ENCODE measurements at regions not wholly inside any gene's neighbourhood (a gene's known extent, or its start where the extent isn't known, plus 50 kb on each side); places are given as distances from the start of the nearest gene placed in this dataset.

DNA sequence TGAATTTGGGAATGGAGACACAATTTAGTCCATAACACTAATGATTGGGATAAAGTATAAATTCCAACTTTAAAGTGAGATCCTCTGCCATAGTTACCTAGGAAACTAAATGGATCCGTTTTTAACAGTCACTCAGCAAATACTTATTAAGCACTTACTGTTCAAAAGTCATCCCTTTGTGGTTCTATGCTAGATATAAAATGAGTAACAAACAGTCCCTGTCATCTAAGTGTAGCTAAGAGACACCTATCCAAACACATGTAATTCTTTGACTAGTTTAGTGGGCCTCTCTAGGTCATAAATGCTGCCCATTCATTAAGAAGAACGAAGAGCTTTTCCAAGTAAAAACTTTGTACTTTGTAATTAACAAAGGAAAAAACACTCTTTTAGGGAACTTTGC, 244.2 kb upstream of the CDIN1 start:
- no peak overlapping the region for H3K27ac ChIP-seq (ENCODE audit: insufficient read depth, low read length, poor library complexity, severe bottlenecking)
- H3K27me3 ChIP-seq (replicated peaks; ENCODE audit: control insufficient read depth, insufficient read depth, low read length, poor library complexity, severe bottlenecking): no peaks in the 10 kb centered on the region
- no peak for DNase-seq
- H3K36me3 ChIP-seq (ENCODE audit: control insufficient read depth, insufficient read depth, low read length): no peaks in the 10 kb centered on the region
- H3K9me3 ChIP-seq (ENCODE audit: control insufficient read depth, low read length): no peaks in the 10 kb centered on the region
- no peak overlapping the region for H3K4me3 ChIP-seq (ENCODE audit: insufficient read depth, low read depth, low read length, poor library complexity, severe bottlenecking)
- no peaks in the 10 kb centered on the region for H3K4me1 ChIP-seq (ENCODE audit: control insufficient read depth, insufficient read depth, low read length, poor library complexity, severe bottlenecking)

DNA sequence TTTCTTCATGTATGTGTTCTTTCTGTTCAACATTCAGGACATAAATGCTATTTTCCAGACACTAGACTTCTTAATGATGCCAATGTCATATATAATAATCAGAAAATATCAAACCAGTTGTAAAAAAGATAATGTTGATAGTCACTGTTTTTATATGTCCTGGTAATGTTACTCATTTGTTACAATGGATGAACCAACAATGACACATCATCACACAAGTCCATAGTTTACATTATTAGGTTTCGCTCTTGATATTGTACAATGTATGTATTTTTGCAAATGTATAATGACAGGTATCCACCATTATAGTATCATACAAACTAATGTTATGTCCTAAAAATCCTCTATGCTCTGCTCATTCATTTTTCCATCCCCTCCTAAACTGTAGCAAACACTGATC, 243.8 kb upstream of the CDIN1 start:
- Histone ChIP-seq H3K4me1 (ENCODE audit: control insufficient read depth, insufficient read depth, low read length, poor library complexity, severe bottlenecking) (no peaks in the 10 kb centered on the region), H3K9me3 (ENCODE audit: control insufficient read depth, low read length) (no peaks in the 10 kb centered on the region), H3K36me3 (ENCODE audit: control insufficient read depth, insufficient read depth, low read length) (no peaks in the 10 kb centered on the region), H3K4me3 (ENCODE audit: insufficient read depth, low read depth, low read length, poor library complexity, severe bottlenecking) (no peak overlapping the region), H3K27ac (ENCODE audit: insufficient read depth, low read length, poor library complexity, severe bottlenecking) (no peak overlapping the region), H3K27me3 (replicated peaks; ENCODE audit: control insufficient read depth, insufficient read depth, low read length, poor library complexity, severe bottlenecking) (no peaks in the 10 kb centered on the region)
- DNase-seq: no peak

- no peak overlapping the region for H3K27ac ChIP-seq (ENCODE audit: insufficient read depth, low read length, poor library complexity, severe bottlenecking)
- H3K4me1 ChIP-seq (ENCODE audit: control insufficient read depth, insufficient read depth, low read length, poor library complexity, severe bottlenecking): no peaks in the 10 kb centered on the region
- no peaks in the 10 kb centered on the region for H3K9me3 ChIP-seq (ENCODE audit: control insufficient read depth, low read length)
- no peak for DNase-seq
- H3K27me3 ChIP-seq (replicated peaks; ENCODE audit: control insufficient read depth, insufficient read depth, low read length, poor library complexity, severe bottlenecking): no peaks in the 10 kb centered on the region
- no peaks in the 10 kb centered on the region for H3K36me3 ChIP-seq (ENCODE audit: control insufficient read depth, insufficient read depth, low read length)
- no peak overlapping the region for H3K4me3 ChIP-seq (ENCODE audit: insufficient read depth, low read depth, low read length, poor library complexity, severe bottlenecking)
Observed at GRCh38 chr15:36344887-36345286, 234.5 kb upstream of the CDIN1 start.

DNA sequence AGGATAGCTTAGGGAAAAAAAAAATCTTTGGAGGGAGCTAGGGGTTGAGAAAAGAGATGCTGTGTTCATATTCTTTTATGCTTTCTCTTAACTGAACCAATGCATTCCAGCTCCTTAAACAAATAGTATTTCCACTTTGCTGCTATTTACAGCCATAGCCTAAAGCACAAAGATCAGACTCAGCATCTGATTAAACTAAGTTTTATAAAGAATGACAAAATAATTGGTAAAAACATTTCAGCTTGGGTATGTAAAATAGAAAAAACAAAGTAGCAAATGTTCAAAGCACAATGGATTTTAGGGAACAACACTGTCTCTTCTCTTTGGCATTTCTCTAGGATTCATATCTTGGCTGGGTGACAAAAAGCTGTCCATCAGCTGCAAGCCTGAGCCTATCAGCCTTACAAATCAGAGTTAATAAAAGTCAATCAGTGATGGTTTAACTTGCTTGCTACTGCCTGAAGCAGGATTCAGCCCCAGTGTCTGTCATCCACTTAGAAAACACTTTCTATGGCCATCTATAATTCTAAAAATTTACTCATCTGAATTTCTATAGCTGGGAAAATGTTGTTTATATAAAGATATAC, 232.1 kb upstream of the CDIN1 start:
- no peak for DNase-seq
- H3K36me3 ChIP-seq (ENCODE audit: control insufficient read depth, insufficient read depth, low read length): no peaks in the 10 kb centered on the region
- no peak overlapping the region for H3K27ac ChIP-seq (ENCODE audit: insufficient read depth, low read length, poor library complexity, severe bottlenecking)
- H3K4me3 ChIP-seq (ENCODE audit: insufficient read depth, low read depth, low read length, poor library complexity, severe bottlenecking): no peak overlapping the region
- H3K4me1 ChIP-seq (ENCODE audit: control insufficient read depth, insufficient read depth, low read length, poor library complexity, severe bottlenecking): no peaks in the 10 kb centered on the region
- no peaks in the 10 kb centered on the region for H3K27me3 ChIP-seq (replicated peaks; ENCODE audit: control insufficient read depth, insufficient read depth, low read length, poor library complexity, severe bottlenecking)
- H3K9me3 ChIP-seq (ENCODE audit: control insufficient read depth, low read length): no peaks in the 10 kb centered on the region

DNA sequence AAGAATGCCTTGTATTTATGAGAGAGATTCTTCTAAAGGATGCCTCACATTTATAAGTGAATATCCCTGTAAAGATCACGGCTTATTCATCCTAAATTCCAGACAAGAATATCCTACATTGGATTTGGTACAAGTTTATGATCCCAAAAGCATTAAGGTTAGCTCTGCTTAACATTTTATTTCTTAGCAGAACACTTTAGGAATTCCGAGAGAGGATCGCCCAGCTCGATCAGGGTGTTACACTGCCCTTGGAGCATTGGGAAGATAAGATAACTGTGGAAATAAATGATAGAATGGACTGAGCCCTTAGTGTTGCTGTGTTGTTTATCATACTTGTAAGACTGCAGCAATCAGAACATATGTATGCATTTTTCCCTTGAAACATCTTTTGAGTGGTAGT, 223.0 kb upstream of the CDIN1 start:
- Histone ChIP-seq H3K27me3 (replicated peaks; ENCODE audit: control insufficient read depth, insufficient read depth, low read length, poor library complexity, severe bottlenecking) (no peaks in the 10 kb centered on the region), H3K4me1 (ENCODE audit: control insufficient read depth, insufficient read depth, low read length, poor library complexity, severe bottlenecking) (no peaks in the 10 kb centered on the region), H3K27ac (ENCODE audit: insufficient read depth, low read length, poor library complexity, severe bottlenecking) (no peak overlapping the region), H3K9me3 (ENCODE audit: control insufficient read depth, low read length) (no peaks in the 10 kb centered on the region), H3K4me3 (ENCODE audit: insufficient read depth, low read depth, low read length, poor library complexity, severe bottlenecking) (no peak overlapping the region), H3K36me3 (ENCODE audit: control insufficient read depth, insufficient read depth, low read length) (no peaks in the 10 kb centered on the region)
- DNase-seq: no peak

- no peak for DNase-seq
- no peaks in the 10 kb centered on the region for H3K27me3 ChIP-seq (replicated peaks; ENCODE audit: control insufficient read depth, insufficient read depth, low read length, poor library complexity, severe bottlenecking)
- H3K4me1 ChIP-seq (ENCODE audit: control insufficient read depth, insufficient read depth, low read length, poor library complexity, severe bottlenecking): no peaks in the 10 kb centered on the region
- H3K27ac ChIP-seq (ENCODE audit: insufficient read depth, low read length, poor library complexity, severe bottlenecking): no peak overlapping the region
- no peaks in the 10 kb centered on the region for H3K36me3 ChIP-seq (ENCODE audit: control insufficient read depth, insufficient read depth, low read length)
- no peak overlapping the region for H3K4me3 ChIP-seq (ENCODE audit: insufficient read depth, low read depth, low read length, poor library complexity, severe bottlenecking)
- no peaks in the 10 kb centered on the region for H3K9me3 ChIP-seq (ENCODE audit: control insufficient read depth, low read length)
Observed at GRCh38 chr15:36356978-36357601, 222.3 kb upstream of the CDIN1 start.

- Histone ChIP-seq H3K4me3 (ENCODE audit: insufficient read depth, low read depth, low read length, poor library complexity, severe bottlenecking) (no peak overlapping the region), H3K36me3 (ENCODE audit: control insufficient read depth, insufficient read depth, low read length) (no peaks in the 10 kb centered on the region), H3K27me3 (replicated peaks; ENCODE audit: control insufficient read depth, insufficient read depth, low read length, poor library complexity, severe bottlenecking) (no peaks in the 10 kb centered on the region), H3K9me3 (ENCODE audit: control insufficient read depth, low read length) (no peaks in the 10 kb centered on the region), H3K27ac (ENCODE audit: insufficient read depth, low read length, poor library complexity, severe bottlenecking) (no peak overlapping the region), H3K4me1 (ENCODE audit: control insufficient read depth, insufficient read depth, low read length, poor library complexity, severe bottlenecking) (no peaks in the 10 kb centered on the region)
- DNase-seq: no peak
Observed at GRCh38 chr15:36358094-36358493, 221.3 kb upstream of the CDIN1 start.

- no peak overlapping the region for H3K27ac ChIP-seq (ENCODE audit: insufficient read depth, low read length, poor library complexity, severe bottlenecking)
- H3K4me3 ChIP-seq (ENCODE audit: insufficient read depth, low read depth, low read length, poor library complexity, severe bottlenecking): no peak overlapping the region
- H3K36me3 ChIP-seq (ENCODE audit: control insufficient read depth, insufficient read depth, low read length): no peaks in the 10 kb centered on the region
- no peaks in the 10 kb centered on the region for H3K9me3 ChIP-seq (ENCODE audit: control insufficient read depth, low read length)
- no peaks in the 10 kb centered on the region for H3K4me1 ChIP-seq (ENCODE audit: control insufficient read depth, insufficient read depth, low read length, poor library complexity, severe bottlenecking)
- DNase-seq: no peak
- H3K27me3 ChIP-seq (replicated peaks; ENCODE audit: control insufficient read depth, insufficient read depth, low read length, poor library complexity, severe bottlenecking): no peaks in the 10 kb centered on the region
Observed at GRCh38 chr15:36358523-36358922, 220.9 kb upstream of the CDIN1 start.

DNA sequence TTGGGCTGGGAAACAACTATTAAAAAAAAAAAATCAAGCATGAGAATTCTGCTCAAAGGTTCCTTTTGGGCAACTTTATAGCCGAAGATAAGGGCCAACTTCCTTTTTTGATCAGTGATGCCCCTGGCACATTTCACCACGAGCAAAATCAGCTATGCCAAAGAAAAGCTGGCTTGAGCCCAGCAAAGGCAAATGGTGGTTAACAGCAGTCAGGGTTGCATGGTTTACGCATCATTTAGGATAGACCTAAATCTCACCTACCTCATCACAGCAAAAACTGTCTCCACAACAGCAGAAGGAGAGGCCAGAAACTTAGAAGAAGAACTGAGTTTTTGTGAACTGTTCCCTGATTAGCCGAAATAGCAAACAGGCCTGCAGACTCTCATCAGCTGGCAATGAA, 220.1 kb upstream of the CDIN1 start:
- no peaks in the 10 kb centered on the region for H3K36me3 ChIP-seq (ENCODE audit: control insufficient read depth, insufficient read depth, low read length)
- H3K4me1 ChIP-seq (ENCODE audit: control insufficient read depth, insufficient read depth, low read length, poor library complexity, severe bottlenecking): no peaks in the 10 kb centered on the region
- no peak overlapping the region for H3K4me3 ChIP-seq (ENCODE audit: insufficient read depth, low read depth, low read length, poor library complexity, severe bottlenecking)
- no peaks in the 10 kb centered on the region for H3K9me3 ChIP-seq (ENCODE audit: control insufficient read depth, low read length)
- no peaks in the 10 kb centered on the region for H3K27me3 ChIP-seq (replicated peaks; ENCODE audit: control insufficient read depth, insufficient read depth, low read length, poor library complexity, severe bottlenecking)
- no peak overlapping the region for H3K27ac ChIP-seq (ENCODE audit: insufficient read depth, low read length, poor library complexity, severe bottlenecking)
- DNase-seq: no peak

DNA sequence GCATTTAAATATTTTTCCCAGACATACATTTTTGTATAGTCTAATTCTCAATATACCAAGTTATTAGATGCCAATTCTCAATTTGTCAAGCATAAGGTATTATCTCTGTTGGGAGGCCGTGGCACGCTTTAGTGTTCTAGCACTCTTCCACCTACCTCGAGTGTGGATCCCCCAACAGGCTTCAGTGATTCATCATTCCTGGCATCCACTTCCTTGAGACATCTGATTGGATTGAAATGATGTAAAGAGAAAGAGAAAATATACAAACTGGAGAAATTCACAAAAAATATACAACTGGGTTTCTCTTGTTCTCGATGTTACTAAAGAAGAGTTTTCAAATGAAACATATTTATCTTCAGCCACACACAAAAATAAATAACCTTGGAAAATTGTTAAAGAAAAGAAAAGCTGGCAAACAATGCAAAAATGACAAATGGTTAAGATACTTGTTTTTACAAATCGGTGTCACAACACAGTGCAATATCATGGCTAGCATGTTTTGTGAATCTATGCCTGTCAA, 218.0 kb upstream of the CDIN1 start:
- Histone ChIP-seq H3K27ac (ENCODE audit: insufficient read depth, low read length, poor library complexity, severe bottlenecking) (no peak overlapping the region), H3K4me3 (ENCODE audit: insufficient read depth, low read depth, low read length, poor library complexity, severe bottlenecking) (no peak overlapping the region), H3K9me3 (ENCODE audit: control insufficient read depth, low read length) (no peaks in the 10 kb centered on the region), H3K4me1 (ENCODE audit: control insufficient read depth, insufficient read depth, low read length, poor library complexity, severe bottlenecking) (no peaks in the 10 kb centered on the region), H3K27me3 (replicated peaks; ENCODE audit: control insufficient read depth, insufficient read depth, low read length, poor library complexity, severe bottlenecking) (no peaks in the 10 kb centered on the region), H3K36me3 (ENCODE audit: control insufficient read depth, insufficient read depth, low read length) (no peaks in the 10 kb centered on the region)
- no peak for DNase-seq

Data from effector memory CD4-positive, alpha-beta T cell (primary cell).